MM.1S (cell line): ENCODE measurements at regions not wholly inside any gene's neighbourhood (a gene's known extent, or its start where the extent isn't known, plus 50 kb on each side); places are given as distances from the start of the nearest gene placed in this dataset.

Experiments used
- DNase-seq: peaks from one replicate; pipeline ENCODE4 v3.0.0-alpha.2; 2015
- H2AFZ ChIP-seq: fragments of 300-600 bp; sonication (generic); 2 replicates; pipeline ENCODE4 v1.6.0; 2016; ENCODE audit warnings: antibody characterized with exemption, low read length
- H3F3A ChIP-seq: fragments of 300-600 bp; sonication (generic); 2 replicates; pipeline ENCODE4 v1.6.1; 2016; ENCODE audit warnings: mild to moderate bottlenecking, antibody characterized with exemption, low read length, moderate library complexity, mixed read lengths; ENCODE audit not compliant: insufficient read depth
- H3K27ac ChIP-seq: fragments of 300-600 bp; sonication (generic); 2 replicates; pipeline ENCODE4 v1.5.1; 2016; ENCODE audit warnings: mild to moderate bottlenecking, low read length
- H3K27me3 ChIP-seq: fragments of 300-600 bp; sonication (generic); replicated peaks from 2 replicates; pipeline ENCODE4 v1.6.0; 2016; ENCODE audit warnings: low read length; ENCODE audit not compliant: insufficient read depth
- H3K36me3 ChIP-seq: fragments of 300-600 bp; sonication (generic); replicated peaks from 2 replicates; pipeline ENCODE4 v1.6.1; 2016; ENCODE audit warnings: mild to moderate bottlenecking, low read length, mixed read lengths; ENCODE audit not compliant: insufficient read depth
- H3K4me1 ChIP-seq: fragments of 300-600 bp; sonication (generic); 2 replicates; pipeline ENCODE4 v1.6.1; 2016; ENCODE audit warnings: low read length, mixed read lengths
- H3K4me2 ChIP-seq: fragments of 300-600 bp; sonication (generic); 2 replicates; pipeline ENCODE4 v1.6.0; 2016; ENCODE audit warnings: low read depth, low read length
- H3K4me3 ChIP-seq: fragments of 300-600 bp; sonication (generic); 2 replicates; pipeline ENCODE4 v1.5.1; 2016; ENCODE audit warnings: low read length, mixed read lengths
- H3K79me2 ChIP-seq: fragments of 300-600 bp; sonication (generic); 2 replicates; pipeline ENCODE4 v1.6.1; 2016; ENCODE audit warnings: mixed run types, low read length, mixed read lengths
- H3K9ac ChIP-seq: fragments of 300-600 bp; sonication (generic); 2 replicates; pipeline ENCODE4 v1.6.1; 2016; ENCODE audit warnings: low read length, mixed read lengths
- H3K9me2 ChIP-seq: fragments of 300-600 bp; sonication (generic); replicated peaks from 2 replicates; pipeline ENCODE4 v1.6.1; 2016; ENCODE audit warnings: mild to moderate bottlenecking, low read length, mixed read lengths; ENCODE audit not compliant: insufficient read depth
- H3K9me3 ChIP-seq: fragments of 300-600 bp; sonication (generic); replicated peaks from 2 replicates; pipeline ENCODE4 v1.6.1; 2016; ENCODE audit warnings: mild to moderate bottlenecking, low read length, mixed read lengths; ENCODE audit not compliant: insufficient read depth
- H4K20me1 ChIP-seq: fragments of 300-600 bp; sonication (generic); 2 replicates; pipeline ENCODE4 v1.6.1; 2016; ENCODE audit warnings: mild to moderate bottlenecking, low read length, moderate library complexity, mixed read lengths; ENCODE audit not compliant: insufficient read depth
- EZH2 ChIP-seq: fragments of 300-600 bp; sonication (generic); optimal IDR thresholded peaks from 2 replicates; pipeline ENCODE3; 2017; ENCODE audit warnings: low read depth, mild to moderate bottlenecking, antibody characterized with exemption, low read length, mixed read lengths
- EZH2phosphoT487 ChIP-seq: fragments of 300-600 bp; sonication (generic); IDR thresholded peaks from 2 replicates; pipeline ENCODE4 v1.6.1; 2018; ENCODE audit warnings: antibody characterized with exemption, low read length
- TF ChIP-seq, protein P1 (sequence below): fragments of 300-600 bp; sonication (generic); IDR thresholded peaks from 2 replicates; pipeline ENCODE4 v1.5.1; 2016; ENCODE audit warnings: antibody characterized with exemption, low read length, mixed read lengths

DNA sequence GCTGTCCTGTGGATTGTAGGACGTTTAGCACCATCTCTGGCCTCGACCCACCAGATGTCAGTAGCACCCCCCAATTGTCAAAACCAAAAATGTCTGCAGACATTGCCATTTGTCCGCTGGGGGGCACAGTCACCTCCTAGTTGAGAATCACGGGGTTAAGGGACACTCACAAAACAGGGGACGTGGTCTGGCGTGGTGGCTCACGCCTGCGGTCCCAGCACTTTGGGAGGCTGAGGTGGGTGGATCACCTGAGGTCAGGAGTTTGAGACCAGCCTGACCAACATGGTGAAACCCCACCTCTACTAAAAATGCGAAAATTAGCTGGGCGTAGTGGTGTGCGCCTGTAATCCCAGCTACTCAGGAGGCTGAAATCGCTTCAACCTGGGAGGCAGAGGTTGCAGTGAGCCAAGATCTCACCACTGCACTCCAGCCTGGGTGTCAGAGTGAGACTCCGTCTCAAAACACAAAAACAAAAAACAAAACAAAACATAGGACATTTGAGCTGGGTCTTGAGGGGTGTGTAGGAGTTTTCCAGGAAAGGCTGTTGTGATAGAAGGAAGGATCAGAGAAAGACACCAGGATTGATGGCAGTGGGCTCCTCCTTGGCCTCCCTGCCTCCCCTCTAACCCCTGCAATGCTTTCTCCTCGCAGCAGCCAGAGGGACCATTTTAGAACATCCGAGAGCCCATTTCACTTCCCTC is 171.8 kb upstream of the GSE1 start:
- Histone ChIP-seq H3K9ac (no peak overlapping the region), H4K20me1 (no peaks in the 10 kb centered on the region), H3K9me2 (no peaks in the 10 kb centered on the region), H3K4me2 (no peak overlapping the region), H3K36me3 (no peaks in the 10 kb centered on the region), H3K27me3 (peaks cover 23% of the 10 kb centered on the region), H3K27ac (no peak overlapping the region), H3F3A (no peaks in the 10 kb centered on the region), H2AFZ (no peak overlapping the region), H3K4me1 (no peaks in the 10 kb centered on the region), H3K9me3 (no peaks in the 10 kb centered on the region), H3K79me2 (no peaks in the 10 kb centered on the region), H3K4me3 (no peak overlapping the region)
- TF ChIP-seq, protein P1, sequence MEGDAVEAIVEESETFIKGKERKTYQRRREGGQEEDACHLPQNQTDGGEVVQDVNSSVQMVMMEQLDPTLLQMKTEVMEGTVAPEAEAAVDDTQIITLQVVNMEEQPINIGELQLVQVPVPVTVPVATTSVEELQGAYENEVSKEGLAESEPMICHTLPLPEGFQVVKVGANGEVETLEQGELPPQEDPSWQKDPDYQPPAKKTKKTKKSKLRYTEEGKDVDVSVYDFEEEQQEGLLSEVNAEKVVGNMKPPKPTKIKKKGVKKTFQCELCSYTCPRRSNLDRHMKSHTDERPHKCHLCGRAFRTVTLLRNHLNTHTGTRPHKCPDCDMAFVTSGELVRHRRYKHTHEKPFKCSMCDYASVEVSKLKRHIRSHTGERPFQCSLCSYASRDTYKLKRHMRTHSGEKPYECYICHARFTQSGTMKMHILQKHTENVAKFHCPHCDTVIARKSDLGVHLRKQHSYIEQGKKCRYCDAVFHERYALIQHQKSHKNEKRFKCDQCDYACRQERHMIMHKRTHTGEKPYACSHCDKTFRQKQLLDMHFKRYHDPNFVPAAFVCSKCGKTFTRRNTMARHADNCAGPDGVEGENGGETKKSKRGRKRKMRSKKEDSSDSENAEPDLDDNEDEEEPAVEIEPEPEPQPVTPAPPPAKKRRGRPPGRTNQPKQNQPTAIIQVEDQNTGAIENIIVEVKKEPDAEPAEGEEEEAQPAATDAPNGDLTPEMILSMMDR: peak; percentile 29
- TF ChIP-seq EZH2phosphoT487 (no peak), EZH2 (no peak)
- no peak for DNase-seq

DNA sequence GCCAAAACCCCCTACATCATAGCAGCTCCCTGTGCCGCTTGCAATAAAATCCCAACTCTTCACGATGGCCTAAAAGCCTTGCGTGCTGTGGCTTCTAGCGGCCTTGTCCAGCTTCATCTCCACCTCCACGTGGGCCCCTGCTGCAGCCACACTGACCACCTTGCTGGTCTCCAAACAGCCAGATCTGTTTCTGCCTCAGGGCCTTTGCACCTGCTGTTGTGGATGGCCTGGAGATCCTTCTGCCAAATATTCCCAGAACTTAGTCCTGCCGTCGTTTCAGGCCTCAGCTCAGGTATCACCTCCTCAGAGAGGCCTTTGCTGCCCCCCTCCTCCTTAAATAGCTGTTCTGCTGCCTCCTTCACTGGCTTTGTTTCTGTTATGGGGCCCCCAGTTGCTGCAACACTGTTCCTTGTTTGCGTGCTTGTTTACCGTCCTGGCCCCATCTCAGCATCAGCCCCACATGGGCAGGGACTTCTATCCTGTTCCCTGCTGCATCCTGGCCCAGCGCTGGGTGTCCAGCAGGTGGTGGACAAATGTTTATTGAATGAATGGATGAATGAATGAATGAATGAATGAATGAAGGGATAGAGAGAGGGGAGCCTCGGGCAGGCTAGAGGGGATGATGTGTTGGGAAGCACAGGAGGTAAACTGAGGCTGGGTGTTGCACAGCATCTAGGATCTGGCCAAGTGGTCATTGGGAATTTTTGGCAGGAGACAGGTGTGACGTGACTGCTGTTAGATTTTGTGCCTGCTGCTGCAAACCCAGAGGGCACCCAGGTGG is 171.0 kb upstream of the GSE1 start:
- no peak for DNase-seq
- H3K9ac ChIP-seq: no peak overlapping the region
- no peak overlapping the region for H2AFZ ChIP-seq
- no peaks in the 10 kb centered on the region for H3K36me3 ChIP-seq
- peaks cover 15% of the 10 kb centered on the region for H3K27me3 ChIP-seq
- no peaks in the 10 kb centered on the region for H3K4me1 ChIP-seq
- H3K27ac ChIP-seq: no peak overlapping the region
- no peaks in the 10 kb centered on the region for H3K9me3 ChIP-seq
- H3K4me3 ChIP-seq: no peak overlapping the region
- no peaks in the 10 kb centered on the region for H4K20me1 ChIP-seq
- no peak for TF ChIP-seq EZH2
- TF ChIP-seq EZH2phosphoT487: no peak
- TF ChIP-seq, protein P1: no peak
- H3K4me2 ChIP-seq: no peak overlapping the region
- H3K9me2 ChIP-seq: no peaks in the 10 kb centered on the region
- H3F3A ChIP-seq: no peaks in the 10 kb centered on the region
- H3K79me2 ChIP-seq: no peaks in the 10 kb centered on the region

DNA sequence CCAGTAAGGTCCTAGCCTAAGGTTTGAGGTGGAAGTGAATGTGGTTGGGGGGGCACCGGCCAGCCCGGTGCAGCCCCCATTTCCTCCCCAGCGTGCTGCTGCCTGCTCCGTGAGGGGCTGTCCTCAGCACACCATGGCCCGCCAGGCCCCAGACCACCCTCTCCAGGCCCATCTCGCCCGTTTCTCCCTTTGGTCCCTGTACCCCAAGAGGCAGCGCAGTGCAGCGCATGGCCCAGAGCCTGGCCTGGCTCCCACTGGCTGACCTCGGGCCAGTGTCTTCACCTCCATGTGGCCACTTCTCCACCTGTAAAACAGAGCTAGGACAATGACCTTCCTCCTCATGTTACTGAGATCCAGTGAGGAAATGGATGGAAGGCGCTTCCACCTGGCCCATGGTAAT is 170.0 kb upstream of the GSE1 start:
- H3F3A ChIP-seq: peaks cover 5% of the 10 kb centered on the region; the same call in 1 of the 2 replicates
- TF ChIP-seq, protein P1: no peak
- TF ChIP-seq EZH2 (no peak), EZH2phosphoT487 (no peak)
- no peak overlapping the region for H3K4me3 ChIP-seq
- no peaks in the 10 kb centered on the region for H3K36me3 ChIP-seq
- H3K79me2 ChIP-seq: no peaks in the 10 kb centered on the region
- no peaks in the 10 kb centered on the region for H3K9me2 ChIP-seq
- peaks cover 5% of the 10 kb centered on the region for H3K27me3 ChIP-seq
- peaks cover 7% of the 10 kb centered on the region for H3K4me1 ChIP-seq
- no peaks in the 10 kb centered on the region for H3K9me3 ChIP-seq
- H3K4me2 ChIP-seq: no peak overlapping the region
- H3K9ac ChIP-seq: no peak overlapping the region
- H4K20me1 ChIP-seq: no peaks in the 10 kb centered on the region
- H2AFZ ChIP-seq: no peak overlapping the region
- no peak for DNase-seq
- no peak overlapping the region for H3K27ac ChIP-seq
